ENCODE measurements at regions not wholly inside any gene's neighbourhood (a gene's known extent, or its start where the extent isn't known, plus 50 kb on each side); places are given as distances from the start of the nearest gene placed in this dataset.

DNA sequence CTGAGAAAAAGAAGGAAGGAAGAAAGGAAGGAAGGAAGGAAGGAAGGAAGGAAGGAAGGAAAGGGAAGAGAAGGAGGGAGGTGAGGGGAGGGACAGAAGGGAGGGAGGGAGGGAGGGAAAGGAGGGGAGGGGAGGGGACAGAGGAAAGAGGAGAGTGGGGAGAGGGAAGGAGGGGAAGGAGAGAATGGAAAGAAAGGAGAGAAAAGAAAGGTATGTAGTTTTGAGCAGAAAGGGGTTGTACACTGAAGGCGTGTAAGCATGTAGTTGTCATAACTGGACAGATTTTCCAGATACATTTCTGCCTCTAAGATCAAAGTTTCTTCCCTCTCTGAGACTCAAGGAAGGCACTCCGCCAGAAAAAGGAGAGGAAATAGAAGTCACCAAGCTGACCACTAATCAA is 113.4 kb upstream of the KBTBD8 start:
- FAIRE-seq (no peak), DNase-seq (no peak)
- no peaks in the 10 kb centered on the region for H3K27me3 ChIP-seq (ENCODE audit: control insufficient read depth, insufficient read depth, low read length)
- no peaks in the 10 kb centered on the region for H3K9me3 ChIP-seq (ENCODE audit: control insufficient read depth in 2 of 3, insufficient read depth in 1 of 3, low read length in 3 of 3)
- no peaks in the 10 kb centered on the region for H3K36me3 ChIP-seq (ENCODE audit: control insufficient read depth in 2 of 3, insufficient read depth in 3 of 3, low read length in 3 of 3)
- H3K4me3 ChIP-seq (ENCODE audit: low read length in 3 of 3), result no peak overlapping the region
- intact Hi-C loops (cut with DNase I), result no loop called here
- H3K4me1 ChIP-seq (ENCODE audit: control insufficient read depth in 2 of 3, insufficient read depth in 2 of 3, low read depth in 1 of 3, low read length in 3 of 3), result no peaks in the 10 kb centered on the region
- TF ChIP-seq, protein P1, sequence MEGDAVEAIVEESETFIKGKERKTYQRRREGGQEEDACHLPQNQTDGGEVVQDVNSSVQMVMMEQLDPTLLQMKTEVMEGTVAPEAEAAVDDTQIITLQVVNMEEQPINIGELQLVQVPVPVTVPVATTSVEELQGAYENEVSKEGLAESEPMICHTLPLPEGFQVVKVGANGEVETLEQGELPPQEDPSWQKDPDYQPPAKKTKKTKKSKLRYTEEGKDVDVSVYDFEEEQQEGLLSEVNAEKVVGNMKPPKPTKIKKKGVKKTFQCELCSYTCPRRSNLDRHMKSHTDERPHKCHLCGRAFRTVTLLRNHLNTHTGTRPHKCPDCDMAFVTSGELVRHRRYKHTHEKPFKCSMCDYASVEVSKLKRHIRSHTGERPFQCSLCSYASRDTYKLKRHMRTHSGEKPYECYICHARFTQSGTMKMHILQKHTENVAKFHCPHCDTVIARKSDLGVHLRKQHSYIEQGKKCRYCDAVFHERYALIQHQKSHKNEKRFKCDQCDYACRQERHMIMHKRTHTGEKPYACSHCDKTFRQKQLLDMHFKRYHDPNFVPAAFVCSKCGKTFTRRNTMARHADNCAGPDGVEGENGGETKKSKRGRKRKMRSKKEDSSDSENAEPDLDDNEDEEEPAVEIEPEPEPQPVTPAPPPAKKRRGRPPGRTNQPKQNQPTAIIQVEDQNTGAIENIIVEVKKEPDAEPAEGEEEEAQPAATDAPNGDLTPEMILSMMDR (IDR thresholded peaks at IDR 0.05; ENCODE audit: borderline replicate concordance, extremely low read depth, insufficient read depth), result no peak
- H3K27ac ChIP-seq (ENCODE audit: low read depth in 2 of 2, low read length in 2 of 2), result no peak overlapping the region
- H3K9ac ChIP-seq (ENCODE audit: low read length in 3 of 3), result no peak overlapping the region

DNA sequence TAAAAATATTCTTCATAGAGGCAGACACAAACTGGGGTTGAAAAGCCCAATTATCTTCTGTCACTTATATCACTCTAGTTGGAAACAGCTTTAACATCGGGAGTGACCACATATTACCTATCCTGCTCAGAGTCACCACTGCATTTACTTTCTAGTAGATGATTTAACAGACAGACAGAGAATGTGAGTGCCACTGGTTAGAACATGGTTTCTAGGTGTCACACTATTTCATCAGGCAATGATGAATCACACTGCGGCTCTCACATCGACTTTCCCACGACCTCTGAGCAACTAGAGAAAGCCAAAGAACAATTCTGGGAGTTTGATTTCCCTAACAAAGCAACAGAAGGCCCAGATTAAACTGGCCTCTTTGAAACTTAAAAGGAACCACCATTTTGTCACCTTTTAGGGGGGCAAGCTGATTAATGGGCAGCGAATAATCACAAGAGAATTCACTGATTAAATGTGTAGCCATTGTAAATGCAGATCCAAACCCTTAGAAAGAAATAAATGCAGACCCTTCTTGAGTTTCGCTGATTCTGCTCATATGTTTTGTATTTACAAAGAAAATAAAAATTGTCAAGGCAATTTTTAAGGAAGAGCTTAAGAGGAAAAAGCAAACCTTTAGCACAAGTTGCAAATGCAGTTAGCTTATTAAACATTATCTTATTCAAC is 112.6 kb upstream of the KBTBD8 start:
- Histone ChIP-seq H3K4me3 (ENCODE audit: low read length in 3 of 3) (no peak overlapping the region), H3K27ac (ENCODE audit: low read depth in 2 of 2, low read length in 2 of 2) (no peak overlapping the region), H3K36me3 (ENCODE audit: control insufficient read depth in 2 of 3, insufficient read depth in 3 of 3, low read length in 3 of 3) (no peaks in the 10 kb centered on the region), H3K9ac (ENCODE audit: low read length in 3 of 3) (no peak overlapping the region), H3K9me3 (ENCODE audit: control insufficient read depth in 2 of 3, insufficient read depth in 1 of 3, low read length in 3 of 3) (no peaks in the 10 kb centered on the region), H3K27me3 (ENCODE audit: control insufficient read depth, insufficient read depth, low read length) (no peaks in the 10 kb centered on the region), H3K4me1 (ENCODE audit: control insufficient read depth in 2 of 3, insufficient read depth in 2 of 3, low read depth in 1 of 3, low read length in 3 of 3) (no peaks in the 10 kb centered on the region)
- TF ChIP-seq, protein P1 (IDR thresholded peaks at IDR 0.05; ENCODE audit: borderline replicate concordance, extremely low read depth, insufficient read depth), result no peak
- DNase-seq (no peak), FAIRE-seq (no peak)
- intact Hi-C loops (cut with DNase I), result no loop called here

DNA sequence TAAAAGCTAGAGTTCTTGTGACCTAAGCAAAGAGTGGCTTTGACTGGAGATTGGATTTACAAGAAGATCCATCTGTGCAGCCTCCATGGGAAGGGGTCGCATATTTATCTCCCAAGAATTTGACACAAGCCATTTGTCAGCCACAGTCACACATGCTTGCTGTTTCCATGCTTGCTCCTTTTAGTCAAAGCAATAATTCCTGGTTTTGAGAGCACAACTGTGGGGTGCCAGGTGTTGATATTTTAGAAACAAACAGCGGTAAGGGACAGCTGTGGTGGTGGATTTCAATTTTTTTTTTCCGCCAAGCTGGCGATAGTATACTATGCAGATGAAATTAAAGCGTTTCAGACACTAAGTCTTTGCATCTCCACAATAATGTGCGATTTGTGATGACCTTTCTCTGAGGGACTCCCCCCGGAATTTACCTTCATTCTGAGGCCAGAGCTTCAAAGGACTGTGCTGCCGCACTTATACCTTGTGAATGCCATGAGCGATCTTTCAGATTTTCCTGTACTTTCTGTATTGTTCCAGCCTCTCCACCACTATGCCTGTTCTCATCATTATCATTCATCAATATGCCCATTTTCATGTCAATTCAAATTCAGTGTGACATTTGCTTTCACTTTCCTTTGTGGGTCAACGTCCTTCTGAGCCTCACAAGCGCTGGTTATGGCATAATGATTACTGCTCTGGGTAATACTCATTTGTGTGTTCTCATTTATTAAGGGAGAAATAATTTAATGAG is 108.2 kb upstream of the KBTBD8 start:
- Histone ChIP-seq H3K36me3 (ENCODE audit: control insufficient read depth in 2 of 3, insufficient read depth in 3 of 3, low read length in 3 of 3) (no peaks in the 10 kb centered on the region), H3K9ac (ENCODE audit: low read length in 3 of 3) (no peak overlapping the region), H3K9me3 (ENCODE audit: control insufficient read depth in 2 of 3, insufficient read depth in 1 of 3, low read length in 3 of 3) (no peaks in the 10 kb centered on the region), H3K27me3 (ENCODE audit: control insufficient read depth, insufficient read depth, low read length) (no peaks in the 10 kb centered on the region), H3K27ac (ENCODE audit: low read depth in 2 of 2, low read length in 2 of 2) (no peak overlapping the region), H3K4me3 (ENCODE audit: low read length in 3 of 3) (no peak overlapping the region), H3K4me1 (ENCODE audit: control insufficient read depth in 2 of 3, insufficient read depth in 2 of 3, low read depth in 1 of 3, low read length in 3 of 3) (no peaks in the 10 kb centered on the region)
- DNase-seq, result no peak
- TF ChIP-seq, protein P1 (IDR thresholded peaks at IDR 0.05; ENCODE audit: borderline replicate concordance, extremely low read depth, insufficient read depth), result no peak
- intact Hi-C loops (cut with DNase I), result no loop called here
- FAIRE-seq, result no peak

Measured in kidney (tissue), 13 donors.